GM19035 (cell line): ENCODE measurements at regions not wholly inside any gene's neighbourhood (a gene's known extent, or its start where the extent isn't known, plus 50 kb on each side); places are given as distances from the start of the nearest gene placed in this dataset.

Experiments
- ATAC-seq: cut with Tn5 transposase; IDR thresholded peaks from one replicate; pipeline ENCODE4 v1.9.1; 2021; ENCODE audit not compliant: unreplicated experiment

DNA sequence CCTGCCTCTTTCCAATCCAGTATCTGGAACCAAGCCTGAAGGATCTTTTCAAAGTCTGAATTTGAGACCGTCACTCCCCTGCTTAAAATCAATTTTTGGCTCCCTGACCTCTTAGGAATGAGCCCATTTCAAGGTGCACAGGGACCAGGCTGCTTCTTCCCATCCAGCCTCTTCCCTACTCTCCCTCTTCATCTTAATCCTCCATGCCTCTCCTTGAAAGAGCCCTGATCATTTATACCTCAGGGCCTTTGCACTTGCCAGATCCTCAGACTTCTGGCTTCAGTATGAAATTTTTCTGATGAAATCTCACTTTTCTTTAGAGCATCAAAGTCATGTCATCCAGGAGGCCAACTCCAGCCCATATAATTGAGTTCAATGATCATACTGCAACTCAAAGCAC is 399.5 kb upstream of the CELF2 start:
- no peak for ATAC-seq

- no peak for ATAC-seq
These were observed 393.6 kb upstream of the CELF2 start for GRCh38 chr10:10623958-10624566.

- ATAC-seq = no peak
These were observed 393.1 kb upstream of the CELF2 start for GRCh38 chr10:10624567-10624962.

DNA sequence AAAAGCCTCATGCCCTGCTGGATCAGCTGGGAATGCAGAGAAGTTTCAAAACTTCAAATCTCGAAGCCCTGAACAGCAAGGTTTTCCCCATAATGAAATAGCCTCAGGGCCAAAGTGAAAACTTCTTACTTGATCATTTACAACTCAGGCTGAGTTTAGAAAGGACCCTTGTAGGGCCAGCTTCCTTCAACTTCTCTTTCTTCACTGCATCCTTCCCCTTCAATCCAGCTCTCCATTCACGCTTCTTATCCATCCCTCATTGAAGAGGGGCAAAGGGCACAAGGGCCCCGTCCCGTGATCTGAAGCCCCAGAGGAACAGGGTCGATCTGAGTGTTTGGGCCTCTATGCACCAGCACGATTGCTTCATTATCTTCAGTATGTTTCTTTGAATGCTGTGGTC is 392.2 kb upstream of the CELF2 start:
- ATAC-seq = no peak

DNA sequence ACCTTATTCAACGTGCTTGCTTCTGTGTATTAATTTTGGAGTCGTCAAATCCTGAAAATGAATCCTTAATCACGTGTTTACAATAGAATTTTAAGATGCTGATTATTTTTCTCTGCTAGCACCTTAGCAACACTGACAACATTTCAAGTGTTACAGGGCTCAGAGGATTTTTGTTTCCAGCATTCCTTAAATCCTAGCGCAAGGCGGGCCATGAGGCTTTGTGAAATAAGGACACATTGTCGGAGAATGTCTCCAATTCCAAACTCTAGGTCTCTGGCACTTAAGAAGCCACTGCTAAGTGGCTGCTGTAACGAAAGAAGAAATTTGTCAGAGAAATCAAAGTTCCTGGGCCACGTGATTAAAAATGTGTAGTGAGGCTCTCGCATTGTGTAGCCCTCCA is 390.9 kb upstream of the CELF2 start:
- no peak for ATAC-seq

- no peak for ATAC-seq
These were observed 390.3 kb upstream of the CELF2 start for GRCh38 chr10:10627414-10627813.

DNA sequence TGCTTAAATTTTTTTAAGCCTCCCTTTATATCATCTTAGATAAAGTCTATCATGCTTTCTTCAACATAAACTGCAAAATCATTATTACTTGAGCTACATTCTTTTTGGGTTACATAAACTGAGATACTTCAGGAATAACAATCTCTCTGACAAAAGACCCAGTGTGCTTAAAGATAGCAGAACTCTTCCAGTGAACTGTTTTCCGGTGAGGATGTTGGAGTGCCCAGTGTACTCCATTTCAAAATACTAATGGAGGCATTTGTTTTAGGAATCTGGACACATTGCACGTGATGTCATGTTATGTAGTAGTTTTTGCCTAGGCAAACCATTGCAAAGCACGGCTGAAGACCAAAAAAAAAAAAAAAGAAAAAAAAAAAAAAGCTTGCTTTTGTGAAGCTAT is 388.2 kb upstream of the CELF2 start:
- ATAC-seq = no peak

DNA sequence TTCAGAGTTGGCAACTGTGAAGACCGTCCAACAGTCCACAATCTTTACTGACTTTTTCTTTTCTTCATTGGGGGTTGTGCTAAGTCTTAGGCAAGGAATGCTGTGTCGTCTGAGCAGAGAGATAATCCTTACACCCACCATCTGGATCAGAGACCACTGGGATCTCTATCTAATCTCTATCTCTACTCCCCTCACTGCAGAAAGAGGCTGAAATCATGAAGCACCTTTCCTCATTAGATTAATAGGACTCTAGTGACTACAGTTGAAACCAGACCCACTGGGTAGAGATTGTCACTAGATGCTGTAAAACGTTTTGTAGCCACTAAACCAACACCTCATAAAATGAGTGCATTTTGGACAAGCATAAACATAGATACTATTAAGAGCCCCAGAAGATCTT is 387.4 kb upstream of the CELF2 start:
- ATAC-seq = no peak

DNA sequence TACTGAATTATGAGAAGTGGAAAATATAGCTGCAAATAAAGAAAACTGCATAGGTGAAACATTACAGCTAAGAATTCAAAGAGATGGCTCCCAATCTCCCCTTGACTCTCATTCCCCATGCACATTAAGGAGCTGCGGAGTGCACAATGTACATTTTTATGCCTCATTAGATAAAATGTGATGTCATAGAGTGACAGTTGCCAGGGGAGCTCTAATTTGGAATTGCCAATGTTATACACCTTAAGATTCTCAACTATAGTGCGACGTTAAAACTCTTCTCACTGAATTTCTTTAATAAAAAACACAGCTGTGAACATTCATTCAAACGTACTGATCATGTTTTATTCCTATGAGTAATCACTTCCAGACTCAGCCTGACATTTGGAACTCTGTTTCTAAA is 386.9 kb upstream of the CELF2 start:
- ATAC-seq = no peak

- no peak for ATAC-seq
These were observed 375.5 kb upstream of the CELF2 start for GRCh38 chr10:10642189-10642588.

DNA sequence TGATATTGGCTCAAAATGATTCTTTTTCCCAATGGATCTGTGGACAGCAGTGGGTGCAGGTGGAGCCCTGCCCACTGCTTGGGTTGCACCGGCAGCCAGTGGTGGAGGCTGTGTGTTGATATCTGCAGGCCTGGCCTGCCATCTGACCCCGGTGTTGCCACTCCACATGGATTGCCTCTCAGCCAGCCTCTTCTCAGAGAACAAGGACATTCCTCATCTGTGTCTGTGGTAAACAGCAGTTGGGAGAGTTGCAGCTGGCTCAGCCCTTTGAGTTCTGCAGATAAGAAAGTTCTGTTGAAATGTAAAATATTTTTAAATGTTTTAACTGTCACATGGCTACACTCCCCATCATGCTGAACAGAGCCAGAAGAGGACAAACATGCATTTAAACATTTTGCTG is 374.9 kb upstream of the CELF2 start:
- no peak for ATAC-seq

GRCh38 chr10:10644008-10644646 is 373.5 kb upstream of the CELF2 start:
- ATAC-seq = no peak

DNA sequence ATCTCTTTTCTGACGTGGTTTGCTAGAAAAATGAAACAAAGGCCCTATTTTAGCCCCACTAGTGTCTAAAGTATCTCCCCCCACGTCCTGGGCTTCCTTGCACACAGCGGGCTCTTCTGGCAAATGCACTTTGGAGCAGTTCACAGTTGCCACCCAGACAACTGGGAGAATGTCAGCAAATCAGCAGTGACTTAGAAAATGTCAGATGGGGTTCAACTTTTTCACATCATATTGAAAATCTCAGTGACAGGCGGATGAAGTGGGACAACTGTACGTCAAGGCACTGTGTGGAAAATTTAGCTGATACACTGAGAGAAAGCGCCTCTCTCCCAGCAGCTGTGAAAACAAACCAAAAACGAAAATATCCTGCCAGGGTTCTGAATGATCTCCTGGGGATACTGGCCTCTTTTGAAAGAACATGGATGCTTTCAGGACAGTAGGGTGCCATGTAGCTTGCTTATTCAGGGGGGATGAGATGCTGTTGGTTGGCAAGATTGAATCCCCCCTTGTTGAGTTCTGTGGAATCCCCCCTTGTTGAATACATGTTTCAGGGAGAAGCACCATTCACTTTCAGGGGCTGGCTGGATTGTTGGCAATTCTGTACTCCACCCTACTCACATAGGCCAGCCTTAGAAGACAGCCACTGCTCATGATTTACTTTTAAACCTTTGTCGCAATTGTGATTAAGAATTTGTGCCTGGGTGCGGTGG is 372.8 kb upstream of the CELF2 start:
- ATAC-seq = no peak

DNA sequence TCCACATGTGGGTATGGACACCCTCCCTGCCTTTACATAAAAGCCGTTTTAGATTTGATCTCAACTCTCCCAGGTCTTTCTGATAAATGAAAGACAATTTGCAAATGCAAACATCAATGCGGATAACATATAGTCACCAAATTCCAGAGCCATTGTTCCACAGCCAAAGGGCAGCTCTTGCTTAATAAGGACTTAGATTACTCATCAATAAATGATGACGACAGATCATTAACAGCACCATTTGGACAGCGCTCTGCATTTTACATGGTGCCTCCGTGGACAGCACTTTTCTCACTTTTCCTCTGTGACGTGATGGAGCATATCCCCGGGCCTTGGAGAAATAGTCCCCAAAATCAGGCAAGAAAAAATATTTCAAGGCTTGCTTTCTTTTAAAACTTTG is 370.3 kb upstream of the CELF2 start:
- ATAC-seq = no peak

GRCh38 chr10:10657139-10657760 is 360.4 kb upstream of the CELF2 start:
- ATAC-seq = no peak

DNA sequence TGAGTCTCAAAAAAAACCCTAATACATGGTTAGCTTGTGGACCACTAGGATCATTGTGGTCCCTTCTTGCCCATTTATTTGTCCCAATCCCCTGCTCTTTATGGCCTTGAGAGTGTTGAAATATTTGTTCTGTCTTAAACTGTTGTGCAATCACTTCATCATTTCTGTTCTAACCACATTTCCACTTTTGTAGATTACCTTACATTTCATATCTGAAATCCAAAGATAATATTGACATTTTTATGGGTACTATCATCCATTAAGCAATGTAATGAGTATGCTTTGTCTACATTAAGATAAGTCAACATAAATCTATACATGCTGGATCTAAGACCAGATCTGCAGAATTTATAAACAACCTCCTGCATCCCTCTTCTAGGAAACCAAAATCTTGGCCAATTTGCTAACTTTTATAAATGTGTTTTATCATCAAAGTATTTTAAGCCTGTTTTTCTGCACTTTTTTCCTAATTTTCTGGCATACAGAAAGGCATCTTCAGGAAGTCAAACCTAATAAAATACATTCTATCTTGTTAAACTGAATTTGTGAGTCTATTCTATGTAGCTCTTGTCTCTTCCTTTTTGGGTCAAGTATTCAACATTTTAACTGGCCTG is 359.4 kb upstream of the CELF2 start:
- no peak for ATAC-seq

- ATAC-seq = no peak
These were observed 357.6 kb upstream of the CELF2 start for GRCh38 chr10:10660054-10660453.

DNA sequence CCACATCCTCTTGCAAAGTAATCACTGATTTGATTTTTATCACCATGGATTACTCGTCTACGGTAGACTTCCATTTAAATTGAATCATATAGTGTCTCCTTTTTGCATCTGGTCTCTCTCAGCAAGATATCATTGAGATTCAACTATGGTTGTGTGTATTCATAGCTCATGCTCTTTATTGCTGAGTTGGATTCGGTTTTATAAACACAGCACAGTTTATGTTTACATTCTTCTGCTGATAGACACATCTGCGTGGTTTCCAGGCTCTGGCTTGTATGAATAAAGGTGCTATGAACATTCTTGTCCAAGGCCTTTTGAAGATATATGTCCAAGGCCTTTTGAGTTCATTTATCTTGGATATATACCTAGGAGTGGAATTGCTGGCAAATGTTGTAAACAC is 356.5 kb upstream of the CELF2 start:
- no peak for ATAC-seq

- no peak for ATAC-seq
These were observed 354.8 kb upstream of the CELF2 start for GRCh38 chr10:10662716-10663408.

DNA sequence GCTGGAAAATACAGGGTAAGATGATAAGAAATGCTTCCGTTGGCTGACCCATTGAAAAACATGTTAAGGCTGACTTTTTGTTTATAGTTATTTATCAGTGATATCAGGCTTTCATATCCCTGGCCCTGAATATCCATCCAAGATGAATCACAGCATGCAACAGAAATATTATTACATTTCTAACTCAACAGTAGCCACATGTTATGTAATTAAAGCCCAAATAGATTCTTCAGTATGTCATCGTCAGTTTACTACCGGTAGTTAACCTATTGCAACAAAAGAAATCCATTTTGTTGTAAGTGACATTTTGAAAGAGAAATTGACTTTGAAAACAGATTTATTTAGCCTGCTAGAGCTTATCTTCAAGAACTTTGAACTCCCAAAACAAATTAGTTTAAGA is 354.1 kb upstream of the CELF2 start:
- no peak for ATAC-seq

GRCh38 chr10:10665750-10666149 is 351.9 kb upstream of the CELF2 start:
- no peak for ATAC-seq
